HG03135 (cell line): ENCODE measurements at regions not wholly inside any gene's neighbourhood (a gene's known extent, or its start where the extent isn't known, plus 50 kb on each side); places are given as distances from the start of the nearest gene placed in this dataset.
"Not testable (repeated sequence)": the region's sequence is repeated elsewhere in the genome, so short reads cannot be mapped to it uniquely, and the experiment has no call there.

Experiments used
- ATAC-seq: cut with Tn5 transposase; IDR thresholded peaks from one replicate; pipeline ENCODE4 v1.9.1; 2021; ENCODE audit warnings: mild to moderate bottlenecking, moderate library complexity; ENCODE audit not compliant: unreplicated experiment

DNA sequence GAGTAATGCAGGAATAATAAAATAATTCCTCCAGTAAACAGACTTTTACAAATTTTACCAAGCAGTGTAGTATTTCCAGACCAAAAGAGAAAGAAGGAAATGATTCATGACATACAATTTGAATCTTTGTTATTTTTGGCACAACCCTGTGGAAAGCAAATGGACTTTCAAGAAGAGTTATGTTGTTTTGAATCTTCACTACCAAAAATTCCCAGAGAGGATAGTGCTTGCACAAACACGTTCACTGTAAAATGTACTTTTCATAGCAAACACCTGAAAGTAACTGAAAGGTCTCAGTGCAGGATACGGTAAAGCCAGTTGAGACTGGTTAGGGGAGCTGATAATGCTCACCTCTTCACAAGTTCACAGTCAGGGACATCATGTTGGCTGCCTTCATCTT, 107.1 kb downstream of the USP22 start:
- no peak for ATAC-seq

DNA sequence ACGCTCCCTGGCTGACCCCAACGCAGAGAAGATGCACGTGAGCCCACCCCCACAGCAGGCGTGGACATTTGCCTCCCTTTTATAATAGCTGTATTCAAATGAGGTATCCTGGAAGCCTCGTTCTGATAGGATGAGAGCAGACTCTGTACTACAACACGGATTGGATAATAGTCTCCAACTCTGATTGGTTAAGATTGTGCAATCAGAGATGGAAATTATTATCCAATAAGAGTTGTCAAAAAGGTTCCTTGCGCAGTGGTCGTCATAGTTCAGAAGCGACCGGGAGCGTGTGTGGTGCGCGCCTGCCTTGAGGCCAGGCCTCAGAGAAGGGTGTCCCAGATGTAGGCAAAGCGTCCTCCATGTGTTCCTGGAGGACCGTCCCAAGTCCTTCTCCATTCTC, 104.6 kb downstream of the USP22 start:
- no peak for ATAC-seq

DNA sequence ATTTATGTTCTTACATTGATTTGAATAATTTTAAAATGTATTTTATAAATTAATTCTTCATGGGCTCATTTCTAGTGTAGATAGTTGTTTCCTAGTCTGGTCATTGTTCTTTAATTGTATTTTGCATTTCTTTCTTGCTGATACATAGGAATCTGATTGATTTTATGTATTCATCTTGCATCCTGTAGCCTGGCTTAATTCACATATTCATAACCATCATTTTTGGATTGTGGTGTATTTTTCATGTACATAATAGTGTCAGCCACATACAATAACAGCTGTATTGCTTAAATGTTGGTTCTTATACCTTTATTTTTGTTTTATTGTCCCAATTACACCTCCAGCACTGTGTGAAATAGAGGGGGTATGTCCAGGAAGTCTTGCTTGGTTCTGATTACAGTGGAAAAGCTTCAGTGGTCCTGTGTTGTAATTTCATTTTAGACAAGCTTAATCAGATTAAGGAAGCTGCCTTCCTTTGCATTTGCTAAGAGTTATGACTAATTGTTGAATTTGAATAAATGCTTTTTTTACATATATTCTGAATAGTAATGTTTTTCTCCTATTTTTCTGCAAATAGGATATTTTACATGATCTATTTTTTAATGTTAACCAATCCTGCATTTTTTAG, 103.7 kb downstream of the USP22 start:
- no peak for ATAC-seq

DNA sequence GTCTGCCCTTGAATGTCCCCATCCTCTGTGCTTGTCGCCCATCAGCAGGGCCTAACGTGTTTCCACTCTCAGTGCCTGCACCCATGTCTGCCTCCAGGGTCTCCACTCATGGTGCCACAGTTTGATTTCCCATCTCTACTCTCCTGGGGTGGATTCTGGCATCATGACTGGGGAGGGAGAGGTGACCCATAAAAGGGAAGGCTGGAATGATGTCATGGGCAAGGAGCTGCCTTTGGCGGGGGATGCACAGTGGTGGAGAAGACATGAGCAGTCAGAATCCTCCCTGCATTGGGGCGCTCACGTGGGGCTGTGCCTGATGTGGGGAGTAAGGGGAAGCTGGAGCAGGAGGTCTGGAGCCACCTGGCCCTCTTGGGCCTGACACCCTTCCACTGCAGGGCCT, 100.9 kb downstream of the USP22 start:
- no peak for ATAC-seq

DNA sequence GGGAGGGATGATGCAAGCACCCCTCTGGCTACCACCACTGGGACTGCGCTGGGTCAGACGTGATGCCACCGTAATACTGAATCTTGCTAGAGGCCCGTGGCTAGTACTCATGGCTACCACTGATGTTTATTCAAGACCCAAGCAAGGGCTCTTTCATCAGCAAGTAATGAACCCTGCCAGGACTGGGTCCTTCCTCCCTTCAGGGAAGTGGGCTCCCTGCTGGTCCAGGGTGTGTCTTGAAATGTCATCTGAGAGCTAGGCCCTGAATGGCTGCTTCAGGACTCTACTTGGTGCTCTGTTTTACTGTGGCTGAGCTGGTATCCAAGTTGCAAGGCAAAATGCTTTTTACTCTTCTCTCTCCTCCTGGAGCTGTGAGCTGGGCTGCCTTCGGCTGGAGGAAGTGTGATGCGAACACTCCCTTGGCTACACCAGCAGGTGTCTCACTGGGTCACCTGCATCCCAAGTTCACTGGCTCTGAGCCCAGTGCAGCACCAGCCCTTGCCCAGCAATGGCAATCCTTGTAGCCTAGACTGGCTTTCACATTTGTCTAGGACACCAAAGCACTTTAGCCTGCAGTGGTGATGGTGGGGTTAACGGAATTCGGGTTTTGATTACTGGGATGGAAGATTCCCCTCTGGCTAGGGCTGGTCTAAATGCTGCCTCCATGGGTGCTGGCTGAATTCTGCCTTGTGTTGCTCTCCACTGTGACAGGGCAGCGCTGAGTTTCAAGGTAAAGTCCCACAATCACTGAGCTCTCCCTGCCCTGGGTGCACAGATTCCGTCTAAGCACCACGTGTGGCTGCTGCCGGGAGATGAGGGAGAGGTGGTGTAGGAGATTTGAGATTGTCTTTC, 98.6 kb downstream of the USP22 start:
- no peak for ATAC-seq

DNA sequence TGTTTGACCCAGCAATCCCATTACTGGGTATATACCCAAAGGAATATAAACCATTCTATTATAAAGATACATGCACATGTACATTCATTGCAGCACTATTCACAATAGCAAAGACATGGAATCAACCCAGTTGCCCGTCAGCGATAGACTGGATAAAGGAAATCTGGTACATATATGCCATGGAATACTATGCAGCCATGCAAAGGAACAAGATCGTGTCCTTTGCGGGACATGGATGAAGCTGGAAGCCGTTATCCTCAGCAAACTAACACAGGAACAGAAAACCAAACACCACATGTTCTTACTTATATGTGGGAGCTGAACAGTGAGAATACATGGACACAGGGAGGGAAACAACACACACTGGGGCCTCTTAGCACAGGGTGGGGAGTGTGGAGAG, 95.1 kb downstream of the USP22 start:
- ATAC-seq: not testable (repeated sequence)

DNA sequence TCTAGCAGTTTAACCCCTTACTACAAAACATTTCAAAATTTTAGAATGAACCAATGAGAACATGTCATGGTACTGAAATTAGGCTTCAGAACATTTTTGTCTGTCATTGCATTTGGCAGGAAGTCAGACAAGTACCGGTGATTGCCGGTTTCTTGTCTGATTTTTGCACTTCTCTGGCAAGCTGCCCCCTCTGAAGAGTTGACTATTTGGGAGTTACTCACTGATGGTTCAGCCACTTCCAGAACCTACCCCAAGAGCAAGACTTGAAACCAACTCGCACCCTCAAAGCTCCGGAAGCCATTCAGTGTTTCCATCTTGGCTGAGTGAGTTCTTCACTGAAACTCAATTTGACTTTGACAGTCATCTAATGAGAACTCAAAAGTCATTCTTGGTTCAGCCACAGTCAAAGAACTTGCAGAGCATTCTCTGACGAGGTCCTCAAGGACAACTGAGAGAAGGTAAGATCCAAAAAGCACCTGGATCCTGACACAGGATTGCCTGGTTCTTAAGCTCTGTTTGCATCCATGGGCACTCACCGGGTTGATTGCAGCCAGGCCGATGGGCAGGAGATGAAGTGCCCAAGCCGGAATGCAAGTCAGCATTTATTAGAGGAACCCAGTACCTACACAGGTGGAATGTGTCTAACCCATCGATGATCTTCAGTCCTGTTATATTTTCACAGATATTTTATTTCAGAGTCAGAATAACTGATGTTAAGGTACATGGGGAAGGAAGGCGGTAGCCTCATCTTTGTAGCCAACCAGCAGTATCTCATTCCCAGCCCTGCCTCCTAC, 93.6 kb downstream of the USP22 start:
- no peak for ATAC-seq
